Testis (tissue), 2 donors: ENCODE measurements at regions not wholly inside any gene's neighbourhood (a gene's known extent, or its start where the extent isn't known, plus 50 kb on each side); places are given as distances from the start of the nearest gene placed in this dataset.

ENCODE experiments used
- CTCF ChIP-seq, 3 experiments: fragments of 450-650 bp in 2 of 3; fragments of 200-600 bp in 1 of 3; sonication (generic) in 1 of 3; IDR thresholded peaks; one replicate each; pipeline ENCODE4 v1.5.1; 2016 to 2019; ENCODE audit warnings: antibody characterized with exemption in 3 of 3, mild to moderate bottlenecking in 2 of 3, moderate library complexity in 1 of 3
- POLR2A ChIP-seq: fragments of 450-650 bp; IDR thresholded peaks from one replicate; pipeline ENCODE4 v1.6.1; 2017; ENCODE audit warnings: antibody characterized with exemption, mild to moderate bottlenecking, moderate library complexity

- no peak for TF ChIP-seq CTCF (IDR thresholded peaks at IDR 0.05)
- no peak for TF ChIP-seq POLR2A
Measured at GRCh38 chr2:60100034-60100433, 453.4 kb downstream of the BCL11A start.
